ENCODE measurements at regions not wholly inside any gene's neighbourhood (a gene's known extent, or its start where the extent isn't known, plus 50 kb on each side); places are given as distances from the start of the nearest gene placed in this dataset.

- no peak overlapping the region for H3K4me3 Mint-ChIP-seq
Observed at GRCh38 chr19:30172613-30173242, 199.5 kb upstream of the ZNF536 start.

GRCh38 chr19:30173593-30174356, 198.4 kb upstream of the ZNF536 start:
- Mint-ChIP-seq H3K27ac (no peak overlapping the region), H3K4me1 (no peaks in the 10 kb centered on the region), H3K4me3 (no peak overlapping the region), H3K36me3 (no peaks in the 10 kb centered on the region), H3K27me3 (ENCODE audit: low read depth) (peaks cover 4% of the 10 kb centered on the region), H3K9me3 (peaks cover 3% of the 10 kb centered on the region)
- no peak for TF ChIP-seq CTCF (IDR thresholded peaks at IDR 0.05; ENCODE audit: unreplicated experiment)
- DNase-seq (ENCODE audit: low spot score in 2 of 2, unreplicated experiment in 2 of 2) = no peak

More at GRCh38 chr19:30172613-30173242, 199.5 kb upstream of the ZNF536 start:
- Mint-ChIP-seq H3K27ac (no peak overlapping the region), H3K27me3 (ENCODE audit: low read depth) (peaks cover 1% of the 10 kb centered on the region), H3K4me1 (no peaks in the 10 kb centered on the region), H3K36me3 (no peaks in the 10 kb centered on the region), H3K9me3 (no peaks in the 10 kb centered on the region)
- DNase-seq (ENCODE audit: low spot score in 2 of 2, unreplicated experiment in 2 of 2) = no peak
- TF ChIP-seq CTCF (IDR thresholded peaks at IDR 0.05; ENCODE audit: unreplicated experiment) = no peak

- Mint-ChIP-seq H3K4me1 (no peaks in the 10 kb centered on the region), H3K27me3 (ENCODE audit: low read depth) (peaks cover 4% of the 10 kb centered on the region), H3K4me3 (no peak overlapping the region), H3K27ac (no peak overlapping the region), H3K36me3 (no peaks in the 10 kb centered on the region), H3K9me3 (peaks cover 6% of the 10 kb centered on the region)
- TF ChIP-seq CTCF (IDR thresholded peaks at IDR 0.05; ENCODE audit: unreplicated experiment) = no peak
- DNase-seq (ENCODE audit: low spot score in 2 of 2, unreplicated experiment in 2 of 2) = no peak
Observed at GRCh38 chr19:30174357-30174645, 197.9 kb upstream of the ZNF536 start.

- Mint-ChIP-seq H3K9me3 (peaks cover 11% of the 10 kb centered on the region), H3K27ac (no peak overlapping the region), H3K4me3 (no peak overlapping the region), H3K27me3 (ENCODE audit: low read depth) (peaks cover 4% of the 10 kb centered on the region), H3K4me1 (no peaks in the 10 kb centered on the region), H3K36me3 (no peaks in the 10 kb centered on the region)
- no peak for DNase-seq (ENCODE audit: low spot score in 2 of 2, unreplicated experiment in 2 of 2)
- no peak for TF ChIP-seq CTCF (IDR thresholded peaks at IDR 0.05; ENCODE audit: unreplicated experiment)
Observed at GRCh38 chr19:30174791-30175190, 197.4 kb upstream of the ZNF536 start.

- Mint-ChIP-seq H3K9me3 (peaks cover 17% of the 10 kb centered on the region), H3K36me3 (no peaks in the 10 kb centered on the region), H3K27ac (no peak overlapping the region), H3K4me3 (no peak overlapping the region), H3K4me1 (no peaks in the 10 kb centered on the region), H3K27me3 (ENCODE audit: low read depth) (peaks cover 4% of the 10 kb centered on the region)
- no peak for DNase-seq (ENCODE audit: low spot score in 2 of 2, unreplicated experiment in 2 of 2)
- TF ChIP-seq CTCF (IDR thresholded peaks at IDR 0.05; ENCODE audit: unreplicated experiment) = no peak
Observed at GRCh38 chr19:30175987-30176386, 196.2 kb upstream of the ZNF536 start.

All from mesothelial cell of epicardium (in vitro differentiated cells).